GM12878 (cell line): ENCODE measurements at regions not wholly inside any gene's neighbourhood (a gene's known extent, or its start where the extent isn't known, plus 50 kb on each side); places are given as distances from the start of the nearest gene placed in this dataset.

Experiments used
- CHD2 ChIP-seq: IDR thresholded peaks from 2 replicates; pipeline ENCODE4 v1.6.1; 2011; ENCODE audit warnings: low read depth, low read length, improper control_type of control experiment, borderline replicate concordance
- E4F1 ChIP-seq: fragments of 450-650 bp; IDR thresholded peaks from 2 replicates; pipeline ENCODE4 v1.6.1; 2018; ENCODE audit warnings: borderline replicate concordance, mild to moderate bottlenecking; ENCODE audit not compliant: partially characterized antibody
- EED ChIP-seq: sonication (generic); IDR thresholded peaks from 2 replicates; pipeline ENCODE4 v1.6.1; 2016; ENCODE audit warnings: antibody characterized with exemption, low read depth
- EZH2 ChIP-seq: IDR thresholded peaks from 2 replicates; pipeline ENCODE4 v1.6.1; 2012; ENCODE audit warnings: low read depth, mild to moderate bottlenecking, control low read depth, inconsistent platforms, low read length, borderline replicate concordance; ENCODE audit not compliant: control insufficient read depth
- NFIC ChIP-seq: IDR thresholded peaks from 2 replicates; pipeline ENCODE4 v1.6.1; 2012; ENCODE audit warnings: low read depth, mild to moderate bottlenecking, inconsistent platforms, low read length, moderate library complexity
- RB1 ChIP-seq: fragments of 450-650 bp; formaldehyde crosslinking; IDR thresholded peaks from 2 replicates; pipeline ENCODE4 v1.6.1; 2017; ENCODE audit warnings: mild to moderate bottlenecking, borderline replicate concordance
- TF ChIP-seq, protein P1 (sequence below): IDR thresholded peaks from 2 replicates; pipeline ENCODE4 v1.6.1; 2011; ENCODE audit warnings: low read depth, mild to moderate bottlenecking, low read length, moderate library complexity, borderline replicate concordance; ENCODE audit errors: extremely low read depth
- TF ChIP-seq, protein P2 (sequence below), 3 experiments: IDR thresholded peaks in 2 of 3; conservative IDR thresholded peaks in 1 of 3; 2 replicates each; pipeline ENCODE4 v1.5.1; 2011; ENCODE audit warnings: low read depth in 3 of 3, low read length in 3 of 3, mild to moderate bottlenecking in 3 of 3, control low read depth in 2 of 3, moderate library complexity in 2 of 3, inconsistent platforms in 1 of 3, mixed read lengths in 1 of 3; ENCODE audit not compliant: control insufficient read depth in 2 of 3, insufficient read depth in 1 of 3; ENCODE audit errors: extremely low read depth in 1 of 3

DNA sequence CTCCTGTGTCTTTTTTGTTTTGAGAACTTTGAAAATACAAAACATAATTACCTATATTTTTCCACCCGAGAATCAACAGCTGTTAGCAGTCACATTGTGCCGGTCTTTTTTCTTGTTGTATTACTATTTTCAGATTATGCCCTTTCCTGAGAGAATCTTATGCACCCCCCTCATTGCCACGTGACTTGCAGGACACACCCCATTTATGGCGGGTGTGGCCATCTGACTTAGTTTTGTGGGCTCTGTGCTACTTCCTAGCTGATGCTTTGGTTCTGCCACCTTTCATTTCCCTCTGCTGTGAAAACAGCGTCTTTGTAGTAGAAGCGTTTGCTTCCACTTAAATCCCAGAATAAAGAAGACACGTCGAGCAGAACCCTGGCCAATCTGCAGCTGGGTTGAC is 82.8 kb upstream of the SOX13 start (continued):
- no peak for TF ChIP-seq EZH2
- TF ChIP-seq, protein P1, sequence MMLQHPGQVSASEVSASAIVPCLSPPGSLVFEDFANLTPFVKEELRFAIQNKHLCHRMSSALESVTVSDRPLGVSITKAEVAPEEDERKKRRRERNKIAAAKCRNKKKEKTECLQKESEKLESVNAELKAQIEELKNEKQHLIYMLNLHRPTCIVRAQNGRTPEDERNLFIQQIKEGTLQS = no peak
- TF ChIP-seq NFIC = no peak
- TF ChIP-seq, protein P2, sequence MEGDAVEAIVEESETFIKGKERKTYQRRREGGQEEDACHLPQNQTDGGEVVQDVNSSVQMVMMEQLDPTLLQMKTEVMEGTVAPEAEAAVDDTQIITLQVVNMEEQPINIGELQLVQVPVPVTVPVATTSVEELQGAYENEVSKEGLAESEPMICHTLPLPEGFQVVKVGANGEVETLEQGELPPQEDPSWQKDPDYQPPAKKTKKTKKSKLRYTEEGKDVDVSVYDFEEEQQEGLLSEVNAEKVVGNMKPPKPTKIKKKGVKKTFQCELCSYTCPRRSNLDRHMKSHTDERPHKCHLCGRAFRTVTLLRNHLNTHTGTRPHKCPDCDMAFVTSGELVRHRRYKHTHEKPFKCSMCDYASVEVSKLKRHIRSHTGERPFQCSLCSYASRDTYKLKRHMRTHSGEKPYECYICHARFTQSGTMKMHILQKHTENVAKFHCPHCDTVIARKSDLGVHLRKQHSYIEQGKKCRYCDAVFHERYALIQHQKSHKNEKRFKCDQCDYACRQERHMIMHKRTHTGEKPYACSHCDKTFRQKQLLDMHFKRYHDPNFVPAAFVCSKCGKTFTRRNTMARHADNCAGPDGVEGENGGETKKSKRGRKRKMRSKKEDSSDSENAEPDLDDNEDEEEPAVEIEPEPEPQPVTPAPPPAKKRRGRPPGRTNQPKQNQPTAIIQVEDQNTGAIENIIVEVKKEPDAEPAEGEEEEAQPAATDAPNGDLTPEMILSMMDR (IDR thresholded peaks at IDR 0.05 in 2 of 3, conservative IDR thresholded peaks at IDR 0.05 in 1 of 3; ENCODE audit: control insufficient read depth in 2 of 3, extremely low read depth in 1 of 3, insufficient read depth in 1 of 3, low read depth in 3 of 3, low read length in 3 of 3) = no peak
- TF ChIP-seq RB1 = no peak
- TF ChIP-seq EED = no peak
- no peak for TF ChIP-seq CHD2
- no peak for TF ChIP-seq E4F1
